ENCODE measurements at regions not wholly inside any gene's neighbourhood (a gene's known extent, or its start where the extent isn't known, plus 50 kb on each side); places are given as distances from the start of the nearest gene placed in this dataset.

DNA sequence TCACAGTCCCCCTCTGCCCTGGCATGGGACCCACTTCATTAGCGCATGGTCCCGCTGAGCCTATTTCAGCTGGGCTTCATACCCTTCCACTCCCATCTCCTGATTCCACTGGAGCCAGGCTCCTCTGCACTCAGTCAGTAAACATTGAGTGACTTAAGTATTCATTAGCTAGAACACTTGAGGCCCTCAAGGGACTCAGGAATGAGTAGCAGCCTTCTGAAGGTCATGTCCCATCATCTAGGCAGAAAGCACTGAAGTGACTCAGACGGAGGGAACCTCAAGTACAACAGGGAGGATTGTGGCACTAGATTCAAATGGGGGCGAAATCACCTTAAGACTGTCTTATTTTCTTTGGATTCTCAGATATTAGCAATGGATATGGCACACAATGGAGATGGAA is 186.6 kb upstream of the INHBA start:
- TF ChIP-seq, protein P1, sequence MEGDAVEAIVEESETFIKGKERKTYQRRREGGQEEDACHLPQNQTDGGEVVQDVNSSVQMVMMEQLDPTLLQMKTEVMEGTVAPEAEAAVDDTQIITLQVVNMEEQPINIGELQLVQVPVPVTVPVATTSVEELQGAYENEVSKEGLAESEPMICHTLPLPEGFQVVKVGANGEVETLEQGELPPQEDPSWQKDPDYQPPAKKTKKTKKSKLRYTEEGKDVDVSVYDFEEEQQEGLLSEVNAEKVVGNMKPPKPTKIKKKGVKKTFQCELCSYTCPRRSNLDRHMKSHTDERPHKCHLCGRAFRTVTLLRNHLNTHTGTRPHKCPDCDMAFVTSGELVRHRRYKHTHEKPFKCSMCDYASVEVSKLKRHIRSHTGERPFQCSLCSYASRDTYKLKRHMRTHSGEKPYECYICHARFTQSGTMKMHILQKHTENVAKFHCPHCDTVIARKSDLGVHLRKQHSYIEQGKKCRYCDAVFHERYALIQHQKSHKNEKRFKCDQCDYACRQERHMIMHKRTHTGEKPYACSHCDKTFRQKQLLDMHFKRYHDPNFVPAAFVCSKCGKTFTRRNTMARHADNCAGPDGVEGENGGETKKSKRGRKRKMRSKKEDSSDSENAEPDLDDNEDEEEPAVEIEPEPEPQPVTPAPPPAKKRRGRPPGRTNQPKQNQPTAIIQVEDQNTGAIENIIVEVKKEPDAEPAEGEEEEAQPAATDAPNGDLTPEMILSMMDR (IDR thresholded peaks at IDR 0.05), result no peak
- TF ChIP-seq POLR2A (IDR thresholded peaks at IDR 0.05) (no peak), EP300 (IDR thresholded peaks at IDR 0.05) (no peak)

Measured in ovary (tissue), 3 donors.